Testis (tissue), 2 donors: ENCODE measurements at regions not wholly inside any gene's neighbourhood (a gene's known extent, or its start where the extent isn't known, plus 50 kb on each side); places are given as distances from the start of the nearest gene placed in this dataset.

Experiments
- POLR2A ChIP-seq: fragments of 450-650 bp; IDR thresholded peaks from one replicate; pipeline ENCODE4 v1.6.1; 2017; ENCODE audit warnings: antibody characterized with exemption, mild to moderate bottlenecking, moderate library complexity
- TF ChIP-seq, protein P1 (sequence below), 3 experiments: fragments of 450-650 bp in 2 of 3; fragments of 200-600 bp in 1 of 3; sonication (generic) in 1 of 3; IDR thresholded peaks; one replicate each; pipeline ENCODE4 v1.5.1; 2016 to 2019; ENCODE audit warnings: antibody characterized with exemption in 3 of 3, mild to moderate bottlenecking in 2 of 3, moderate library complexity in 1 of 3

- TF ChIP-seq, protein P1, sequence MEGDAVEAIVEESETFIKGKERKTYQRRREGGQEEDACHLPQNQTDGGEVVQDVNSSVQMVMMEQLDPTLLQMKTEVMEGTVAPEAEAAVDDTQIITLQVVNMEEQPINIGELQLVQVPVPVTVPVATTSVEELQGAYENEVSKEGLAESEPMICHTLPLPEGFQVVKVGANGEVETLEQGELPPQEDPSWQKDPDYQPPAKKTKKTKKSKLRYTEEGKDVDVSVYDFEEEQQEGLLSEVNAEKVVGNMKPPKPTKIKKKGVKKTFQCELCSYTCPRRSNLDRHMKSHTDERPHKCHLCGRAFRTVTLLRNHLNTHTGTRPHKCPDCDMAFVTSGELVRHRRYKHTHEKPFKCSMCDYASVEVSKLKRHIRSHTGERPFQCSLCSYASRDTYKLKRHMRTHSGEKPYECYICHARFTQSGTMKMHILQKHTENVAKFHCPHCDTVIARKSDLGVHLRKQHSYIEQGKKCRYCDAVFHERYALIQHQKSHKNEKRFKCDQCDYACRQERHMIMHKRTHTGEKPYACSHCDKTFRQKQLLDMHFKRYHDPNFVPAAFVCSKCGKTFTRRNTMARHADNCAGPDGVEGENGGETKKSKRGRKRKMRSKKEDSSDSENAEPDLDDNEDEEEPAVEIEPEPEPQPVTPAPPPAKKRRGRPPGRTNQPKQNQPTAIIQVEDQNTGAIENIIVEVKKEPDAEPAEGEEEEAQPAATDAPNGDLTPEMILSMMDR (IDR thresholded peaks at IDR 0.05), result no peak
- no peak for TF ChIP-seq POLR2A
Measured at GRCh38 chr16:51638339-51639135, 487.5 kb upstream of the SALL1 start.
